Mammary epithelial cell (primary cell): ENCODE measurements at regions not wholly inside any gene's neighbourhood (a gene's known extent, or its start where the extent isn't known, plus 50 kb on each side); places are given as distances from the start of the nearest gene placed in this dataset.
"Not testable (repeated sequence)": the region's sequence is repeated elsewhere in the genome, so short reads cannot be mapped to it uniquely, and the experiment has no call there.

Source experiments
- CTCF ChIP-seq, 2 donors: IDR thresholded peaks in 1 of 2; conservative IDR thresholded peaks in 1 of 2; 2 replicates each; pipeline ENCODE4 v1.5.1; 2011 to 2012; ENCODE audit warnings: inconsistent platforms in 2 of 2, low read length in 2 of 2, mild to moderate bottlenecking in 2 of 2, control low read depth in 1 of 2, low read depth in 1 of 2; ENCODE audit not compliant: insufficient read depth in 1 of 2; ENCODE audit errors: extremely low read depth in 1 of 2
- EZH2 ChIP-seq: IDR thresholded peaks from 2 replicates; pipeline ENCODE4 v1.6.1; 2012; ENCODE audit warnings: low read length, inconsistent platforms, borderline replicate concordance

DNA sequence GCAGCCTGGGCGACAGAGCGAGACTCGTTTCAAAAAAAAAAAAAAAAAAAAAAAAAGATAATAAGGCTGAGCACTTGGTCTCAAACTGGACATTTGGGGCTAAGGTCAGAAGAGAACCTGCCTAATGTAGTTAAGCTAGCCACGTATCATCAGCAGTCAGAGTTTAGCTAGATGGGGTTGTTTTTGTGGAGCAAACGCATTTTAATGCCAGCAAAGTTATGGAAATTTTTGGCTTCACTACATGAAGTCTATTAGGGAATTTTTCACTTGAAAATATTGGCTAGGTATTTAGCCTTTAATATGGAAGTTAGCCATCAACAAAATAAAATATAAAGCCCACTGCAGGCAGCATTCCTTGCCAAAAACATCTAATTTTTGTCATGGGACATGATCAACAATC is 902.9 kb upstream of the CDH18 start:
- not testable (repeated sequence) for TF ChIP-seq EZH2; CTCF (conservative IDR thresholded peaks at IDR 0.05 in 1 of 2, IDR thresholded peaks at IDR 0.05 in 1 of 2; ENCODE audit: extremely low read depth in 1 of 2, insufficient read depth in 1 of 2, low read depth in 1 of 2, low read length in 2 of 2)
